ENCODE measurements at regions not wholly inside any gene's neighbourhood (a gene's known extent, or its start where the extent isn't known, plus 50 kb on each side); places are given as distances from the start of the nearest gene placed in this dataset.
"Not testable (repeated sequence)": the region's sequence is repeated elsewhere in the genome, so short reads cannot be mapped to it uniquely, and the experiment has no call there.

DNA sequence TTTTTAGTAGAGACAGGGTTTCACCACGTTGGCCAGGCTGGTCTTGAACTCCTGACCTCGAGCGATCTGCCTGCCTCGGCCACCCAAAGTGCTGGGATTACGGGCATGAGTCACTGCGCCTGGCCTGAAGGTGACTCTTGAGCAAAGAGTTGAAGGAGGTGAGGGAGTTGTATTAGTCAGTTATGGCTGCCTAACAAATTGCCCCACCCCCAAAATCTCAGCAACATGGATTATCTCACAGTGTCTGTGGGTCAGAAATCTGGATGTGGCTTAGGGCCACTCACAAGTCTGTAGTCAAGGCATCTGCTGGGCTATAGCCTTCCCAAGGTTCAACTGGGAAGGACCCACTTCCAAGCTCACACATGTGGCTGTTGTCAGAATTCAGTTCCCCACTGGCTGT, 52.8 kb upstream of the ADGRE5 start:
- DNase-seq (ENCODE audit: low read depth) = no peak

DNA sequence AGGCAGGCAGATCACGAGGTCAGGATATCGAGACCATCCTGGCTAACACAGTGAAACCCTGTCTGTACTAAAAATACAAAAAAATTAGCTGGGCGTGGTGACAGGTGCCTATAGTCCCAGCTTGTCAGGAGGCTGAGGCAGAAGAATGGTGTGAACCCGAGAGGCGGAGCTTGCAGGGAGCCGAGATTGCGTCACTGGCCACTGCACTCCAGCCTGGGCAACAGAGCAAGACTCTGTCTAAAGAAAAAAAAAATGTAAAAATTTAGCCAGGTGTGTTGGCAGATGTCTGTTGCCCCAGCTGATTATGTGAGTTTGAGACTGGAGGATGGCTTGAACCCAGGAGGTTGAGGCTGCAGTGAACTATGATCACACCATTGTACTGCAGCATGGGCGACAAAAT, 54.2 kb upstream of the ADGRE5 start:
- DNase-seq (ENCODE audit: low read depth) = not testable (repeated sequence)

DNA sequence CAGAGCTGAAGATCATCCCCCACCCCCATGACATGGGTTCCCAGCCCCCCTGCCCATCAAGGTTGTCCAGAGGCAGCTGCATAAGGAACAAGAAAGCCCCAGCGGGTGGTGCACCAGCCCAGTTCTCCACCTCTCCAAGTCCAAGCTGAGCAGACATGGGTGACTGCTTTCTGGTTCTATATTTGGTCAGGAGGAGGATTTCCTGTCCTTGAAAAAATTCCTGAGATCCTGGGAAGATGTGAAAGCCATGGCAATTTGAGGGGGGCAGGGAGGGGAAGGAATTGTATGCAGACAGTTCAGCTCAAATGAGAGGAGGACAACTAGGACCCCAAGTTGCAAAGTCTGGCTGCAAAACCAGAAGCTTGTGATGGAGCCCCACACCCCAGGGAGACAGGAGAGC, 55.4 kb upstream of the ADGRE5 start:
- no peak for DNase-seq (ENCODE audit: low read depth)

DNA sequence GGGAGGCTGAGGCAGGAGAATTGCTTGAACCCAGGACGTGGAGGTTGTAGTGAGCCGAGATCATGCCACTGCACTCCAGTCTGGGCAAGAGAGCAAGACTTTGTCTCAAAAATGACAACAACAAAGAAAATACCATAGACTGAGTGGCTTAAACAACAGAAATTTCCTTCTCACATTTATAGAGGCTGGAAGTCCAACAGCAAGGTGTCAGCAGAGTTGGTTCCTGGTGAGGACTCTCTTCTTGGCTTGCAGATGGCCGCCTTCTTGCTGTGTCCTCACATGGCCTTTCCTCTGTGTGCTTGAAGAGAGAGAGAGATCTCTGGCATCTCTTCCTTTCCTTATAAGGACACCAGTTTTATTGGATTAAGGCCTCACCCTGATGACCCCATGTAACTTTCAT, 56.1 kb upstream of the ADGRE5 start:
- no peak for DNase-seq (ENCODE audit: low read depth)

DNA sequence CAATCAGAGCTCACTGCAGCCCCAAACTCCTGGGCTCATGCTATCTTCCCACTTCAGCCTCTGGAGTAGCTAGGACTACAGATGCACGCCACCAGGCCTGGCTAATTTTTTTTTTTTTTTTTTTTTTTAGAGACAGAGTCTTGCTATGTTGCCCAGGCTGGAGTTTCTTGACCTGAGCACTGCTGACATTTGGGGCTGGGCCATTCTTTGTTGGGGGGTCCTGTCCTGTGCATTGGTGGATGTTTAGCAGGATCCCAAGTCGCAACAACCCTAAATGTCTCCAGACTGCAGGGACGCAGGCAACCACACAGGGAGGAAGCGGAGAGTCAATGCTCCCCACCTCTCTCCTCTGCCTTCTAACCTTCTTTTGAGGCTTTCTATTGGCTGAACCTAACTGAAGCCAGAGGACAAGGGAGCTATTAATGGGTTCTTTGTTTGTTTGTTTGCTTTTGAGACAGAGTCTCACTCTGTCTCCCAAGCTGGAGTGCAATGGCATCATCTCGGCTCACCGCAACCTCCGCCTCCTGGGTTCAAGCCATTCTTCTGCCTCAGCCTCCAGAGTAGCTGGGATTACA, 58.3 kb upstream of the ADGRE5 start:
- no peak for DNase-seq (ENCODE audit: low read depth)

DNA sequence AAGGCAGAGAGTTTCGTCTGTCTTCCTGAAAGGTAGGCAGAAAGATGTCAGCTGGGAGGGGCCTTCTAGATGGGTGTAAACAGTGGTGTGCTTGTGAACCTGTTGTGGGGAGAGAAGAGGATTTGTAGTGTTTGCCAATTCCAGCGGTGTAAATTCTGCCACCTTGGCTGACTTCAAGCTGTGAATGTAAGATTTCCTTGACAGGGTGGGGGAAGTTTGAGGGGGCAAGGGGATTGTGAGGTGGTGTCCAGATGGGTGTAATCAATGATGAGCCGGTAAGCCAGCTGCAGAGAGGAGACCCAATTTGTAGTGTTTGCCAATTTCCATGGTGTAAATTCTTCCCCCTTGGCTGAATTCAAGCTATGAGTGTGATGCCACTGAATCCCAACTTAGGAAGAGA, 61.0 kb upstream of the ADGRE5 start:
- no peak for DNase-seq (ENCODE audit: low read depth)

DNA sequence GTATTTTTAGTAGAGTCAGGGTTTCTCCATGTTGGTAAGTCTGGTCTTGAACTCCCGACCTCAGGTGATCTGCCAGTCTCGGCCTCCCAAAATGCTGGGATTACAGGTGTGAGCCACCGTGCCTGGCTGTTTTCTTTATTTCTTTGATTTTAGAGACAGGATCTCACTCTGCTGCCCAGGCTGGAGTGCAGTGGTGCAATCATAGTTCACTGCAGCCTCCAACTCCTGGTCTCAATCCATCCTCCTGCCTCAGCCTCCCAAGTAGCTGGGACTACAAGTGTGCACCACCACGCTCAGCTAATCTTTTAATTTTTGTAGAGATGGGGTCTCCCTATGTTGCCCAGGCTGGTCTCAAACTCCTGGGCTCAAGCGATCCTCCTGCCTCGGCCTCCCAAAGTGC, 61.5 kb upstream of the ADGRE5 start:
- DNase-seq (ENCODE audit: low read depth) = not testable (repeated sequence)

DNA sequence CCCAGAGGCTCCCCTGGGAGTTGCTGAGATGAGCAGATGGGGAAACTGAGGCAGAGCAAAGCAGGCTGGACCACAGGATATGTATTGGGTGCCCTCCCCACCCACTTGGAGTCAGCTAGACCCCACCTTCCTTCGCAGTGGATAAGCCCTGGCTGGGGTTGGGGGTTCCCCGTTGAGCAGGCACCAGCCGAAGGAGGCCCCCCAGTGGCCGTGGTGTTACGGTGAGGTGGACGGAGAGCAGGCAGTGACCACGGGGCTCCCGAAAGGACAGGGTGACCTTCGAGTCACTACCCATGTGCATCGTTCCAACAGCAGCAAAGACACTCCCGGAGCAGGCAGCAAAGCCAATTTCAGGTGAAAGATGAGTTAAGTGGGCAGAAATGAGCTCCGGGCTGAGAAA, 62.4 kb upstream of the ADGRE5 start:
- DNase-seq (ENCODE audit: low read depth) = no peak

DNA sequence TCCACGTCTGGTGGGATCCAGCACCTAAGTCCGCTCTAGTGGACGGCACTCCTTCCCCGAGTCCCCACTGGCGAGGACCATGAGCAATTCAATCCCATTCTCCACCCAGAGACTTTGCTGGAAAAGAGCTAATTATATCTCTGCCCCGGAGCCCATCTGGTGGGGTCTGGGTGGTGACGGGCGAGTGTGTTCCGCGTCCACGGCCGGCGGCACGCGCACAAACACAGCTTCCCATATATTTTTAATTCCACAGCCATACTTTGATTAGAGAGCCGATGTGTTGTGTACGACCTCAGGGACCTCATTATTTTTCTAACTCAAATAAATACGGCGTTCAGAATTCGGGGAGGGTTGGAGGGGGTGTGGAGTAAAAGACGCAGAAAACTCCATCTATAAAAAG, 64.1 kb upstream of the ADGRE5 start:
- DNase-seq (ENCODE audit: low read depth) = no peak

DNA sequence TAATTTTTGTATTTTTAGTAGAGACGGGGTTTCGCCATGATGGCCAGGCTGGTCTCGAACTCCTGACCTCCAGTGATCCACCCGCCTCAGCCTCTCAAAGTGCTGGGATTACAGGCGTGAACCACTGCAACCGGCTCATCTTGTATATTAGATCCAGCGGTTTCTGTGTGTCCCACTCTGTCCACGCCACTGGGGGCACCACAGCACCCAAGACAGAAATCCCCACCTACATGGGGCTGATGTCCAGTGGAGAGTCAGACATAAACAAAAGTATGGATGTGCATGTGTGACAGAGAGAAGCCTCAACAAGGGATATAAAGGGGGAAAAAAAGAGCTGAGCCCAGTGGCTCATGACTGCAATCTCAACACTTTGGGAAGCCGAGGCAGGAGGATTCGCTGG, 65.8 kb upstream of the ADGRE5 start:
- no peak for DNase-seq (ENCODE audit: low read depth)

DNA sequence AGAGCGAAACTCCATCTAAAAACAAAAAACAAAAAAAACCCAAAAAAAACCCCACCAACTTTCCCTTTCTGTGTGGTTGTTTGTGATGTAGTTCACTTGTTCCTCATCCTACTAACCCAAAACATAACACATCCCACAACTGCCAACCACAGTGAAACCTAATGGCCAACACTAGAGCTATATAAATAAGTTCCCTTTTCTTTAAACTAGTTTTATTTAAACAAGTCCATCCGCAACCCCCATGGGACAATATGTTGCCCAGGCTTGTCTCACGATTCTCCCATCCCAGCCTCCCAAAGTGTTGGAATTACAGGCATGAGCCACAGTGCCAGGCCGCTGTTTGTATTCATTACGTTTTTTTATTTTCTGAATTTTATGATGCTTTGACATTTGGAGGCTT, 71.2 kb upstream of the ADGRE5 start:
- no peak for DNase-seq (ENCODE audit: low read depth)

DNA sequence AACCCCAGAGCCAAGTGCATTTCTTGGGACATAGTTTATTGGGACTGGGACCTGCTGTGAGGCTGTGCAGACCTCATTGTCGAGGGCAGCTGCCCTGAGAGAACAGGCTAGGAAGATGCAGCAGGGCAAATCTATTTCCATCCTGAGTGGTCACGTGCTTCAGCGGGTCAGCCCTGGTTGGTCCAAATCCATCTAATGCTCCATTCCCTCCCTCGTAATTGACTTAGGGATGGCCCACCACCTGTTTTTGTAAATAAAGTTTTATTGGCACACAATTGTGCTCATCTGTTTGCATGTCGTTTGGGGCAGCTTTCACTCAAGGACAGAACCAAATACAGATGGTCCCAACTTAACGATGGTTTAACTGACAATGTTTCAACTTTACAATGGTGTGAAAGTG, 75.5 kb upstream of the ADGRE5 start:
- DNase-seq (ENCODE audit: low read depth) = no peak

DNA sequence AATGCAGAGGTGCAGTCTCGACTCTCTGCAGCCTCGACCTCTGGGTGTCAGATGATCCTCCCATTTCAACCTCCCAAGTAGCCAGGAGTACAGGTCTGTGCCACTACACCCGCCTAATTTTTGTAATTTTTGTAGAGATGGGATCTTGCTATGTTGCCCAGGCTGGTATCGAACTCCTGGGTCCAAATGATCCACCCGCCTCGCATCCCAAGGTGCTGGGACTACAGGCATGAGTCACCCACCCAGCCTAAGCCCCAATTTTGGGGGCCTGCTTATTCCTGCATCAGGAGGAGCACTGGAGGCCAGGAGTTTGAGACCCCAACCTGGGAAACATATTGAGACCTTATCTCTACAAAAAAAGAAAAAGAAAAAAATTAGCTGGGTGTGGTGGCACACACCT, 80.1 kb upstream of the ADGRE5 start:
- no peak for DNase-seq (ENCODE audit: low read depth)

DNA sequence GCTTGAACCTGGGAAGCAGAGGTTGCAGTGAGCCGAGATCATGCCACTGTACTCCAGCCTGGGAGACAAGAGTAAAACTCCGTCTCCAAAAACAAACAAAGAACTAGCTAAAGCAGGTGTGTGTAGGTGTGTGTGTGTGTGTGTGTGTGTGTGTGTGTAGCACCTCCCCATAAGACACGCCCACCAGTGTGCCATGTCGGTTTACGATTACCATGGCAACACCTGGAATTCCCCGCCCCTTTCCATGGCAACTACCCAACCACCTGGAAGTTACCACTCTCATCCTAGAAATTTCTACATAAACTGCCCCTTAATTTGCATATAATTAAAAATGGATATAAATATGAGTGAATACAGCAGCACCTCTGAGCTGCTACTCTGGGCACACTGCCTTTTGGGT, 80.9 kb upstream of the ADGRE5 start:
- DNase-seq (ENCODE audit: low read depth) = no peak

DNA sequence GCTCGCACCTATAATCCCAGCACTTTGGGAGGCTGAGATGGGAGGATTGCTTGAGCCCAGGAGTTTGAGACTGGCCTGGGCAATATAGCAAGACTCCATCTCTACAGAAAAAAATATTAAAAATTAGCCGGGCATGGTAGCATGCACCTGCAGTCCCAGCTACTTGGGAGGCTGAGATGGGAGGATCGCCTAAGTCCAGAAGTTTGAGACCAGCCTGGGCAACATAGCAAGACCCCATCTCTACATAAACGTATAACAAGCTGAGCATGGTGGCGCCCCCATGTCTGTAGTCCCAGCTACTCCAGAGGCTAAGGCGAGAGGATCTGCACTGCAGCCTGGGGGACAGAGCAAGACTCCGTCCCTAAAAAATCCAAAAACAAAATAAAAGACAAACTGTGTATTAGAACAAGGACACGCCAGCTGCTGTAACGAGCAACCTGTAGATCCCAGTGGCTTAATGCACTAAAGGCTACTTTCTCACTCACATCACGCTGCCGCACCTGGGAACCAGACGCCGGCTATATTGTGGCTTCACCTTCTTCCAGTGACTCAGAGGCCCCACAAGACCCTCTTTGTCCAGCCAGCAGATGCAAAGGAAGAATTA, 81.9 kb upstream of the ADGRE5 start:
- DNase-seq (ENCODE audit: low read depth) = not testable (repeated sequence)

DNA sequence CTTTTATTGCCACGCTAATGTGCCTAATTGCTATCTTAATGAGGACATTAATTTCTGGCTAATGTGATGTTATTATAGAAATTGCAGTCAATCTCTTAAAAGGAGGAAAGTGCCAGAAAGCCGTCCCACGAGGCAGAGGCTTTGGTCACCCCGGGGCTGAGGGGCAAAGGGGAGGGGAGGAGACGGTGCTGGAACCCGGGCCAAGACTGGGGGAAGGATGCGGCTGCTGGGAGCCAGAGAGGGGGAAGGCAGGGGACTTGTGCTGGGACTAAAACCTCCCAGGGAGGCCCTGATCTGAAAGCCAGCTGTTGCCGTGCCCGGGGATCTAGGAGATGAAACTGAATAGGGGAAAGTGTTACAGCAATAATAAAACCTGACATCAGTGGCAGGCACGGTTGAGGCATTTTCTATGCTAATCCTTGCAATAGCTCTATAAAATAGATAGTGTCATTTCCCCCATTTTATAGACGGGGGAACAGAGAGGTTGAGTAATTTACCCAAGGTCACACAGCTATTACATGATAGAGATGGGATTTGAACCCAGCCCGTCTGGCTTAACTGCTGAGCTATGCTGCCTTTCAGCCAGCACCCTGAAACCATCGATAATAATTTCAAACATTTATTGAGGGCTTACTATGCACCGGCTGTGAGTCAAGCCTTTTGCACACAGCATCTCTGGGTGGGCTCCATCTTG, 83.2 kb upstream of the ADGRE5 start:
- DNase-seq (ENCODE audit: low read depth) = not testable (repeated sequence)

DNA sequence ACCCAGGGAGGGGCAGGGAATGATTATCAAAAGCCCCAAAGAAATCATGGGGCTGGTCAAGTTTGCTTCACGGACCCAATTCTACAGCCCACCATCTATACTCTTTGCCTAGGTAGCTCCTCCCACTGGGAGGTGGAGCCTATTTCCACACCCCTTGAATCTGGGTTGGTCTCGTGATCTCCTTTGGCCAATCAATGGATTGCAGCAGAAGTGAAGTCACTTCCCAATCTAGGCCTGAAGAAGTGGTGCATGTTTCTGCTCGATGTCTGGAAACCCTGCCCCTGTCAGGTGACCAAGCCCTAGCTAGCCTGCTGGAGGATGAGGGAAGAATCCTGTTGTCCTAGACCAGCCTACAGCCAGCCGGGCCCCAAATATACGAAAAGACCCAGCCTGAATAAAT, 86.3 kb upstream of the ADGRE5 start:
- DNase-seq (ENCODE audit: low read depth) = peak; percentile 30

DNA sequence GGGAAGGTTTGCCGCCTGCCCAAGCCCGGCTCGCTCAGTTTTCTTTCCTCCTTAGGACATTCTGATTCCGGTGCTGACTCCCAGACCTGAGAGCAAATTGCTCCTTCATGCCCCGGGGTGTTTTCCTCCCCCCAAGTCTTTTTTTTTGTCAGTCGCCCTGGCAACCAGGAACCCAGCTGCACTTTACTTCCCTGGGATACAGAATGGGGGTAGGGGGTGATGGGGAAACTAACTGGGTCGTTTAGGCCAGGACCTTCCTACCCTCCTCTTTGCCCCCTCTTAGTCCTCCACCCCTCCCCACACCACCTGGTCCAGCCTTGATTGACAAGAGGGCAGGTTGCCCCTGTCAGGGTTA, 87.5 kb upstream of the ADGRE5 start:
- not testable (repeated sequence) for DNase-seq (ENCODE audit: low read depth)

DNA sequence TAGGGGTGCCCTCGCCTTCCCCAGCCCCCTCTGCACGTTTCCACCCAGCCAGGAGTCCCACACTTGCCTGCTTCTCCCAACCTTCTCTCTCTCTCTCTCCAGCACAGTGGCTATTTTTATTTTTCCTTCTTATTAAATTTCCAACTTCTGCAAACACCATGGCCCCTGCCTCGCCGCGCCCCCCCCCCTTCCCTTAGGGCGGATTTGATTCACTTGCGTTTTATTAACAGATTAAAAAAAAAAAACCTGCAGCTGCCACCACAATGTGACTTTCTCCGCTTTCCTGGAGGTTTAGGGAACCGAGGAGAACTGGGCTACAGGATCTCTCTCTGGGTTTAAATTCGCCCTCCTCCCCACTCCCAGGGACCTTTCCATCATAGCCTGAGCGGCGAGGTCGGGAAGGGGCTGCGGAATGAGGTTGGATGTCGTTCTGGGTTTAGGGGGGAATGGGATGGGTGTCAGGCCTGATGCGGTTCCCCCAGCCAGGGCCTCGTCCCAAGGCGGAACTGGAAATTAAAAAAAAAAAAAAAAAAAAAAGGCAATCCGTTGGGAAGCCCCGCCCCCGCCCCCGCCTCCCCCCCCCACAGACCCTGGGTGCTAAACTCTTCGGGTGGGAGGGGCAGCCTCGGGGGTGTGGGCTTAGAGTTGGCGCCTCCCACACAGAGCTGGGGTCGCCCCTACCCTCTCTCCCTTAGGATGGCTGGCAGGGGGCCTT, 87.3 kb upstream of the ADGRL1 start:
- not testable (repeated sequence) for DNase-seq (ENCODE audit: low read depth)

DNA sequence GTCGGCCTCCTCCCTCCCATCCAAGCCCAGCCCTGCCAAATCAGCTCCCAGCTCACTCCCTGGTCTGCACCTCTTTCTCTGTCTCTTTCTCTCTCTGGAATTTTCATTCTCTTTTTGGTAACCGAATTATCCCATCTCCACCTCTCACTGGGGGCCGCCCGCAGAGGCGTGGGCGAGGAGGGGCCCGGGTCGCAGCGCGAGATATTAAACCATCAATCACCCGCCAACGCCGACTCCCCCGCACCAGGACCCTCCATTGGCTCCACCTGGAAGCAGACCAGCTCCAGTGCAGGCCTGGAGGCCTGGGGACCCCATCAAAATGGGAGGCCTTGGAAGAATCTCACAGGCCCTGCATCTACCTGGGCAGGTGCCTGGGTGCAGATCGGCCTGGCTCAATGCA, 83.8 kb upstream of the ADGRL1 start:
- DNase-seq (ENCODE audit: low read depth) = not testable (repeated sequence)

DNA sequence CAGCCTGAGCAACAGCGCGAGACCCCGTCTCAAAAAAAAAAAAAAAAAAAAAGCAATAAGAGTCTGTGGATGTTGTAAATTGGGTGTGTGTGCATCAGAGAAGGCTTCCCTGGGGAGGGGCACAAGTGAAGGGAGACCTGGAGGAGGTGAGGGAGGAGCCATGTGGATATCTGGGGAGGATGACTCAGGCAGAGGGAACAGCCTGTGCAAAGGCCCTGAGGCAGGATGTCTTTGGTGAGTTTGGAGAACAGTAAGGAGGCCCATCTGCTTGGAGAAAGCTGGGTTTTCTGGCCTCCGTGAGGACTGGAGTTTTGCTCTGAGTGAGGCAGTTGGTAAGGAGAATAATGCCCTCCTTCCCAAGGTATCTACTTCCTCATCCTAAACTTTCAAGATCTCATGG, 81.9 kb upstream of the ADGRL1 start:
- not testable (repeated sequence) for DNase-seq (ENCODE audit: low read depth)

DNA sequence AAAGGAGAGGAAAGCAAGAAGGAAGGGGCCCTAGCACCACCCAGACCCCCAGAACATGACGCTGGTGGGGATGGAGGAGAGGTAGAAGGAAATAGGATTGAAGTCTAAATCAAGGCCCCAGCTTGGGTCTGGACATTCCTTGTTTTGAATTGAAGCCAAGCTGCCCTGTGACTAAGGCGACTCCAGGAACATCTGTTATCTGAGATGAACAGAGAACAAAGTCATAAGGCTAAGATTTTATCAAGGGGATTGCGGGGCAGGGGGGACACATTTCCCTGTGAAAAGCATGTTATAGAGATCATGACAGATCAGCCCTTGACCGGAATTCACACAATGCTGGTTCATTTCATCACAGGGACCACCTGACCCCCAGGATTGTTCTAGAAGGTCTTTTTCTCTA, 80.6 kb upstream of the ADGRL1 start:
- not testable (repeated sequence) for DNase-seq (ENCODE audit: low read depth)

DNA sequence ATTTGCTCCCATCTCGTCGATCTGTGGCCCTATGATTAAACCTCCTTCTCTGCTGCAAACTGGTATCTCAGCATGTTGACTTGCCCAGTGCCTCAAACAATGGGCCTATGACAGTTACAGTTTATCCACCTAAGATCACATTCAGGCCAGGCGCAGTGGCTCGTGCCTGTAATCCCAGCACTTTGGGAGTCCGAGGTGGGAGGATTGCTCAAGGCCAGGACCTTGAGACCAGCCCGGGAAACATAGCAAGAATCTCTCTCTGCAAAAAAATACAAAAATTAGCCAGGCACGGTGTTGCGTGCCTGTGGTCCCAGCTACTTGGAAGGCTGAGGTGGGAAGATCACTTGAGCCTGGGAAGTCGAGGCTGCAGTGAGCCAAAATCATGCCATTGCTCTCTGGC, 79.8 kb upstream of the ADGRL1 start:
- DNase-seq (ENCODE audit: low read depth) = not testable (repeated sequence)
